GM19043 (cell line): ENCODE measurements at regions not wholly inside any gene's neighbourhood (a gene's known extent, or its start where the extent isn't known, plus 50 kb on each side); places are given as distances from the start of the nearest gene placed in this dataset.

Experiments used
- ATAC-seq: cut with Tn5 transposase; IDR thresholded peaks from one replicate; pipeline ENCODE4 v1.9.1; 2021; ENCODE audit warnings: low read depth; ENCODE audit not compliant: unreplicated experiment

GRCh38 chr5:67267512-67268216 lies 71.1 kb upstream of the CD180 start:
- no peak for ATAC-seq

DNA sequence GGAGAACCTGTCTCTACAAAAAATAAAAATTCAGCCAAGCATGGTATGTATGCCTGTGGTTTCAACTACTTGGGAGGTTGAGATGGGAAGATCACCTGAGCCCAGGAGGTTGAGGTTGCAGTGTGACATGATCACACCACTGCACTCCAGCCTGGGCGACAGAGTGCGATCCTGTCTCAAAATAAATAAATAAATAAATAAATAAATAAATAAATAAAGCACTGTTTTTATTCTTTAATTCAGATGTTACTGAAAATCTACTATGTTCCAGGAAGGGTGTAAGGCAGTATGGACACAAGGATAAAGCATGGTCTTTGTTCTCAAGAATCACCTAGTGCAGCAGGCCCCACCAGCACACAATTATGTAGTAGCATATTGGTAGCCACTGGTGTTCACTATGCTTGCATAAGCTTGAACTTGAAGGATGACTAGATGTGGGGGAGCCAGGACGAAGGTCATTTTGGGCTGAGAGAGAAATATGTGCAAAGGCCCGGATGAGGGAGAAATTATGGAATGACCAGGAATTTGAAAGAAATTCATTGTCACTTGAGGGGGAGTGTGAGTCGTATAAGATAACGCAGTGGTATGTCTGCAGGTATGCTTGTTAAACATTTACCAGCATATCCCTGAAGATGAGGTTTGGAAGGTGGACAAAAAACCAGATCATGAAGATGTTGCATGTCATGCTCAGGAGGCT lies 70.2 kb upstream of the CD180 start:
- ATAC-seq, result no peak

DNA sequence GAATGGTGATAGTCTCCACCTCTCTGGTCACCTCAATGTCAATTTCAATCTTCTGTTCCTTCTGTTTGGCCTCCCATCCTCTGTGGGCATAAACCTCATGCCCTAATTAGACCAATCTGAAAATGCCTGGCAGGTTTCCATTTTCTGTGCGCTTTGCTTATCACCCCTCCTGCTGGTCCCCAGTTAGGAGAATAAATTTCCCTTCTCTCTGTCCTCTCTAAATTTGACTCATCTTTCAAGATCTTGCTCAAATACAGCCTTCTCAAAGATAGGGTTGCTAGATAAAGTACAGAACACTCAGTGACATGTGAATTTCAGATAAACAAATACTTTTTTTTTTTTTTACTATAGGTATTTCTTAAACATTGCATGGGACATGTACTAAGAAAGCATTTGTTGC lies 69.4 kb upstream of the CD180 start:
- no peak for ATAC-seq

DNA sequence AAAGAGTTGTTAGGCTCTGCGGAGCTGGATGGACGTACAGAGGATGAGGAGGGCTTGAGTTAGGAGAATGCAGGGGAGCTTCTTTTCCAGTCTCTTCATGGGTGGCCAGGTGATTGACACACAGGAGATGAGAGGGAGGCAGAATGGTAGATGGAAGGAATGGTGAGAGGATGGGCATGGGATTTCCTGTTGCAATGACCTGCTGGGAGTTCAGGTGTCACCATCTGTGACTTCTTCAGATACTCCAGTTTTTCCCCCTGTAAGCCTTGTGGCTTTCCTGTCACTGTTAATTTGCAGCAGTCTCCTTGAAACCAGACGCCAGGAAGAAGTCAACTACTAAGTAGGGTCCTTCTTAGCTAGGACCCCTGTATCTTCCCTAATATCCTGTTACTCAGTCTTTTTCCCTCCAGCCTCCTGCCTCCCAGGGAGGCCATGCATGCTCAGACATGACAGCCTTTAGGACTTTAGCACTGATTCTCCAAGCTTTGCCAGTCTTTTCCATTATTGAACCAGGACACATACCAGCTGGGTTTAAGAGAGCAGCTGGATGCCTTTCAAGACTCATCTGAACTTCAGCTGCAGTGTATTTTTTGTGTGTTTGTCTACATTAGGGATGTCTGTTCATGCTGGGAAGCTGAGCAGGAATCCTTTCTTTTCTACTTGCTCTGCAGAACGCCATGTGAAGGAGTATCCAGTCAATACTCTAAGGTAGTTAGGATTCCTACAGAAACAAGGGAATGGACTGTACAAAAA lies 67.2 kb upstream of the CD180 start:
- no peak for ATAC-seq

DNA sequence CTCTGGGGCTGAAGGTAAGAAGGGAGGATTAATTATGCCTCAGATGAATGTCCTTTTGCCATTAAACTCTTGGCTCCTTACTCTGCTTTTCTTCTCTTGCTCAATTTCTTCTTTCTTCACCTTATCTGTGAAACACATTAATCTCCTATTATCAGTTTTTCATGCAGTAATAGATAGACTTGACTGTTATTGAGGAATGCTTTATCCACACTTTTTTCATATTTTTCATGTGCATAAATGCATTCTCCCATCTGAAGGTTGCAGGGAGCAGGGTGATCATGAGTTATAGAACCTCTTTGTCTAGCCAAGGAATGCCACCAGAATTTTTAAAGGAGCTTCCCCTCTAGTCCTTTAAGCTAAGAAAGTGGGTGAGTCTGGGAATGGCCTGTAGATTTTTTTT lies 66.4 kb upstream of the CD180 start:
- ATAC-seq, result no peak

DNA sequence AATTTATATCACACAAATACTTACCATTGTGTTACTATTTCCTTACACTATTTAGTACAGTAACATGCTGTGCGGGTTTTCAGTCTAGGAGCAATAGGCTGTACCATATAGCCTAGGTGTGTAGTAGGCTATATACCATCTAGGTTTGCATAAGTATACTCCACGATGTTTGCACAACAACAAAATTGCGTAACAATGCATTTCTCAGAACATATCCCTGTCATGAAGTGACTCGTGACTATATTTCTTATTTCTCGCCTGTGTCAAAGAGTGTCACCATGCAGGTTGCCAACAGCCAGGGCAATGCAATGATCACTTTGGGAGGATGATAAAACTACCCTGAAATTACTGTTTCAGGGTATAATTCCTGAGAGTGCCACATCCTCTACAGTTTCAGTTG lies 65.6 kb upstream of the CD180 start:
- ATAC-seq, result no peak

- no peak for ATAC-seq
Observed at GRCh38 chr5:67259548-67260215, 63.1 kb upstream of the CD180 start.

DNA sequence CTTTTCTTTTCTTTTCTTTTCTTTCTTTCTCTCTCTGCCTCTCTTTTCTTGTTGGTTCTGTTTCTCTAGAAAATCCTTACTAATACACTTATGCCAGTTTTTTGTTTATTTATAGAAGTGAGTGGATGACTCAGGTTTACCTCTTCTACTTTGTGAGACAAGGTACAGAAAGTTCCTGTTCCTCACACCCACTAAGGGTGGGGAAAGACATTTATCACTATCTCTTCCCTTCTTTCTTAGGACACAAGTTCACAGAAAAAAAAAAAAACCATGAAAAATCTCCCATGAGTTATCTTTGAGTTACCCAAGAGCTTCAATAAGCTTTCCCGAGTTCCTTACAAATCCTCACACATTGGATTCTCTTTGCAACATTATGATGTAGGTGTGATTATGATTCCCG lies 60.9 kb upstream of the CD180 start:
- ATAC-seq, result no peak

- ATAC-seq, result no peak
Observed at GRCh38 chr5:67257077-67257476, 60.5 kb upstream of the CD180 start.

- ATAC-seq, result no peak
Observed at GRCh38 chr5:67255881-67256280, 59.3 kb upstream of the CD180 start.

GRCh38 chr5:67253911-67254310 lies 57.3 kb upstream of the CD180 start:
- no peak for ATAC-seq

- no peak for ATAC-seq
Observed at GRCh38 chr5:67249590-67249895, 52.9 kb upstream of the CD180 start.

DNA sequence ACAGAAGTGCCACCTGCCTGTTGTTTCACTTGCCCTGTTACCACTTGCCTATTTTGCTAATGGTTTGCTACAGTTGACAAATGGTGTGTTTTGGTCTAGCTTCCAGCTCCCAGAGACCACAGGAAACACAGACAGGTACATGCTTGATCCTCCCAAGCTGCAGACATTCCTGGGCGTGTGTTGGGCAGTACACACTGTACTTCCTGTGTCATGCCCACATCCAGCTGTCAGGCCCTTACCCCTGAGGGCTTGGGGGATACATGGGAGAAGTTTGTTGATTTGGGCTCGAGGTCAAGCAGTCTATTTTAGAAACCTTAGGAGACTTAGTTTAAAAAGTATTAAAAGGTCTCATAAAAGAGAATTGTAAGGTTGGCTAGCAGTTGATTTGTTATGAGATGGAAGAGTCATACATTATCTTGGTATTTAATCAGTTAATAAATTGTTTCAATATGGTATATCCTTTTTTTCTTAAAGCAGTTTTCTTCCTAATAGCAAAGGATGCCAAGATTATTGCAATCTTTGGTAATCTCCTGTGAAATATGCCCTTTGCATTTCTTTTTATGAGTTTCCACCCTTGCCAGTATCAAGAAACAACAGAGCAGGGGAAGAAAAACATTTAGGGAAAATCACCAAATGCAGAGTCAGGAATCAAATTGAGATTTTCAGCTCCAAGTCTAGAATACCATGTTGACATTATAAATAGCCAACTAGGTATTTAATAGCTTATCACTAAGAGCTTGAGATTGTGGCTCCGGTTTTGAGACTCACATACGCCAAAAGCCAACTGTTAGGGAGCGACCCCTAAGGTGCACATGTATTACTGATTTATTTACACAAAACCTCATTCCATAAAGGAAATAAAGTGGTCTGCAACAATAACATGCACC lies 52.3 kb upstream of the CD180 start:
- ATAC-seq, result no peak

GRCh38 chr5:67246546-67247268 lies 50.1 kb upstream of the CD180 start:
- ATAC-seq, result no peak
